GM19023 (cell line): ENCODE measurements at regions not wholly inside any gene's neighbourhood (a gene's known extent, or its start where the extent isn't known, plus 50 kb on each side); places are given as distances from the start of the nearest gene placed in this dataset.
"Not testable (repeated sequence)": the region's sequence is repeated elsewhere in the genome, so short reads cannot be mapped to it uniquely, and the experiment has no call there.

Source experiments
- ATAC-seq: cut with Tn5 transposase; IDR thresholded peaks from one replicate; pipeline ENCODE4 v1.9.1; 2021; ENCODE audit warnings: mild to moderate bottlenecking, moderate library complexity; ENCODE audit not compliant: unreplicated experiment

GRCh38 chr12:87196321-87196720 lies 832.9 kb downstream of the C12orf50 start:
- ATAC-seq = no peak

- not testable (repeated sequence) for ATAC-seq
These were observed 834.8 kb downstream of the C12orf50 start for GRCh38 chr12:87194389-87194788.

- ATAC-seq = no peak
These were observed 843.8 kb downstream of the C12orf50 start for GRCh38 chr12:87185367-87185766.

- ATAC-seq = no peak
These were observed 846.4 kb downstream of the C12orf50 start for GRCh38 chr12:87182696-87183233.

GRCh38 chr12:87171356-87171755 lies 857.8 kb downstream of the C12orf50 start:
- ATAC-seq = no peak

GRCh38 chr12:87169010-87169409 lies 860.2 kb downstream of the C12orf50 start:
- no peak for ATAC-seq

- ATAC-seq = no peak
These were observed 863.3 kb downstream of the C12orf50 start for GRCh38 chr12:87165733-87166375.

GRCh38 chr12:87163122-87163521 lies 866.1 kb downstream of the C12orf50 start:
- no peak for ATAC-seq

- no peak for ATAC-seq
These were observed 868.2 kb downstream of the C12orf50 start for GRCh38 chr12:87160848-87161601.

GRCh38 chr12:87157791-87158190 lies 871.4 kb downstream of the C12orf50 start:
- ATAC-seq = no peak

GRCh38 chr12:87155621-87156020 lies 873.6 kb downstream of the C12orf50 start:
- no peak for ATAC-seq

GRCh38 chr12:87152841-87153528 lies 876.2 kb downstream of the C12orf50 start:
- no peak for ATAC-seq

GRCh38 chr12:87152075-87152474 lies 877.1 kb downstream of the C12orf50 start:
- no peak for ATAC-seq

GRCh38 chr12:87150969-87151662 lies 878.1 kb downstream of the C12orf50 start:
- ATAC-seq = peak; percentile 83

GRCh38 chr12:87142342-87142741 lies 886.2 kb upstream of the MGAT4C start:
- no peak for ATAC-seq

- ATAC-seq = no peak
These were observed 884.9 kb upstream of the MGAT4C start for GRCh38 chr12:87141091-87141490.

- ATAC-seq = no peak
These were observed 884.1 kb upstream of the MGAT4C start for GRCh38 chr12:87140262-87140661.

- no peak for ATAC-seq
These were observed 881.0 kb upstream of the MGAT4C start for GRCh38 chr12:87137220-87137619.

- ATAC-seq = no peak
These were observed 880.3 kb upstream of the MGAT4C start for GRCh38 chr12:87136330-87136976.

- ATAC-seq = no peak
These were observed 871.1 kb upstream of the MGAT4C start for GRCh38 chr12:87127272-87127671.

GRCh38 chr12:87121896-87122295 lies 865.7 kb upstream of the MGAT4C start:
- ATAC-seq = no peak
